ENCODE measurements at regions not wholly inside any gene's neighbourhood (a gene's known extent, or its start where the extent isn't known, plus 50 kb on each side); places are given as distances from the start of the nearest gene placed in this dataset.

- TF ChIP-seq, protein P1, sequence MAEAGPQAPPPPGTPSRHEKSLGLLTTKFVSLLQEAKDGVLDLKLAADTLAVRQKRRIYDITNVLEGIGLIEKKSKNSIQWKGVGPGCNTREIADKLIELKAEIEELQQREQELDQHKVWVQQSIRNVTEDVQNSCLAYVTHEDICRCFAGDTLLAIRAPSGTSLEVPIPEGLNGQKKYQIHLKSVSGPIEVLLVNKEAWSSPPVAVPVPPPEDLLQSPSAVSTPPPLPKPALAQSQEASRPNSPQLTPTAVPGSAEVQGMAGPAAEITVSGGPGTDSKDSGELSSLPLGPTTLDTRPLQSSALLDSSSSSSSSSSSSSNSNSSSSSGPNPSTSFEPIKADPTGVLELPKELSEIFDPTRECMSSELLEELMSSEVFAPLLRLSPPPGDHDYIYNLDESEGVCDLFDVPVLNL (CRISPR knock-in tag; IDR thresholded peaks at IDR 0.05; ENCODE audit: low read depth): no peak
- TF ChIP-seq ZNF717 (CRISPR knock-in tag; IDR thresholded peaks at IDR 0.05) (no peak), HNRNPLL (IDR thresholded peaks at IDR 0.05; ENCODE audit: low read depth, low read length, poor library complexity, severe bottlenecking) (no peak), POLR2AphosphoS5 (IDR thresholded peaks at IDR 0.05; ENCODE audit: control insufficient read depth, insufficient read depth, low read depth, low read length) (no peak)
Measured at GRCh38 chr14:57029620-57030253, 219.5 kb upstream of the OTX2 start (continued).

- Histone ChIP-seq H3K9ac (ENCODE audit: insufficient read depth in 1 of 2, low read depth in 2 of 2, low read length in 2 of 2) (no peak overlapping the region), H2AFZ (ENCODE audit: low read depth, low read length) (no peak overlapping the region), H3K4me3 (no peak overlapping the region), H3K9me3 (replicated peaks; ENCODE audit: control insufficient read depth, insufficient read depth, low read depth, low read length) (no peaks in the 10 kb centered on the region), H3K27me3 (ENCODE audit: control insufficient read depth in 2 of 2, insufficient read depth in 2 of 2, low read length in 2 of 2) (no peaks in the 10 kb centered on the region), H3K4me1 (replicated peaks in 1 of 2; ENCODE audit: control insufficient read depth in 2 of 2, insufficient read depth in 2 of 2, low read length in 2 of 2) (no peaks in the 10 kb centered on the region), H4K20me1 (replicated peaks; ENCODE audit: control insufficient read depth, insufficient read depth, low read length) (no peaks in the 10 kb centered on the region), H3K79me2 (ENCODE audit: control insufficient read depth, insufficient read depth, low read length) (no peaks in the 10 kb centered on the region), H3K4me2 (ENCODE audit: insufficient read depth, low read length) (no peak overlapping the region), H3K9me1 (ENCODE audit: control insufficient read depth, insufficient read depth, low read length) (no peaks in the 10 kb centered on the region), H3K36me3 (ENCODE audit: control insufficient read depth, insufficient read depth, low read length) (no peaks in the 10 kb centered on the region), H3K27ac (ENCODE audit: extremely low read depth, low read depth, low read length) (no peak overlapping the region)
- intact Hi-C loops (cut with micrococcal nuclease): no loop called here
- TF ChIP-seq ARID1B (IDR thresholded peaks at IDR 0.05) (0 out of 2 replicates have a peak, but pooled peaks have one; percentile 19), TAL1 (IDR thresholded peaks at IDR 0.05) (peak; percentile 26; the same call in 1 of the 2 replicates), ZNF124 (CRISPR knock-in tag; IDR thresholded peaks at IDR 0.05) (no peak), ARID3A (IDR thresholded peaks at IDR 0.05; ENCODE audit: borderline replicate concordance, low read depth, low read length) (no peak), TEAD4 (IDR thresholded peaks at IDR 0.05; ENCODE audit: low read length) (peak; percentile 50; the same call in 1 of the 2 replicates), TEAD4 (CRISPR knock-in tag; IDR thresholded peaks at IDR 0.05; ENCODE audit: borderline replicate concordance) (no peak), FOXO4 (CRISPR knock-in tag; IDR thresholded peaks at IDR 0.05) (no peak), HLTF (IDR thresholded peaks at IDR 0.05) (no peak), CBFA2T2 (conservative IDR thresholded peaks at IDR 0.05) (peak; percentile 43), CBFA2T3 (IDR thresholded peaks at IDR 0.05) (peak; percentile 66)
- peak in 3 of 4 experiments; percentile 6 to 8 (median 7) for DNase-seq (ENCODE audit: extremely low read depth in 1 of 4, low spot score in 3 of 4)
- no peak for FAIRE-seq
- ChIA-PET POLR2A (no interaction called here), CTCF (ENCODE audit: low intra/inter-chr PET ratio) (no interaction called here)
- in situ Hi-C loops (cut with MboI): no loop called here
- ATAC-seq: no peak
- no TSS peak for BruUV-seq (replicated peaks)
Measured at GRCh38 chr14:57025456-57025855, 215.2 kb upstream of the OTX2 start.

Measured in K562 (cell line).